ENCODE measurements at regions not wholly inside any gene's neighbourhood (a gene's known extent, or its start where the extent isn't known, plus 50 kb on each side); places are given as distances from the start of the nearest gene placed in this dataset.

GRCh38 chr21:28783641-28784185 is 209.0 kb downstream of the LTN1 start:
- TF ChIP-seq CTCF (optimal IDR thresholded peaks at IDR 0.05 in 1 of 3, IDR thresholded peaks at IDR 0.05 in 1 of 3, conservative IDR thresholded peaks at IDR 0.05 in 1 of 3; ENCODE audit: extremely low read depth in 1 of 3, insufficient read depth in 2 of 3, low read length in 3 of 3) (no peak), EZH2 (IDR thresholded peaks at IDR 0.05; ENCODE audit: low read length) (no peak)
- Histone ChIP-seq H3K9ac (ENCODE audit: control insufficient read depth, extremely low read depth, insufficient read depth, low read length) (no peak overlapping the region), H3K79me2 (ENCODE audit: control insufficient read depth, insufficient read depth, low read length) (no peaks in the 10 kb centered on the region), H3K9me3 (ENCODE audit: control insufficient read depth, low read depth, low read length) (no peaks in the 10 kb centered on the region), H3K36me3 (ENCODE audit: control insufficient read depth in 2 of 2, extremely low read depth in 1 of 2, insufficient read depth in 2 of 2, low read length in 2 of 2) (no peaks in the 10 kb centered on the region), H4K20me1 (ENCODE audit: control insufficient read depth, extremely low read depth, insufficient read depth, low read length) (no peaks in the 10 kb centered on the region), H3K4me1 (ENCODE audit: control insufficient read depth, extremely low read depth, insufficient read depth, low read length) (no peaks in the 10 kb centered on the region), H3K4me3 (ENCODE audit: control insufficient read depth in 2 of 3, extremely low read depth in 1 of 3, insufficient read depth in 2 of 3, low read depth in 1 of 3, low read length in 3 of 3) (no peak overlapping the region), H3K4me2 (ENCODE audit: control insufficient read depth, extremely low read depth, insufficient read depth, low read depth, low read length) (no peak overlapping the region), H3K9me1 (ENCODE audit: control insufficient read depth, extremely low read depth, insufficient read depth, low read length) (no peaks in the 10 kb centered on the region), H3K27ac (ENCODE audit: control insufficient read depth, insufficient read depth, low read length) (no peak overlapping the region), H2AFZ (ENCODE audit: control insufficient read depth, low read length) (no peak overlapping the region), H3K27me3 (ENCODE audit: control insufficient read depth, extremely low read depth, insufficient read depth, low read length) (no peaks in the 10 kb centered on the region)
- no peak for FAIRE-seq
- dilution Hi-C loops (cut with MboI; ENCODE audit: extremely low pct_ligation_motif_present, low sequenced_read_pairs): no loop called here
- no peak for DNase-seq (ENCODE audit: low read depth, low spot score)

- Histone ChIP-seq H2AFZ (ENCODE audit: control insufficient read depth, low read length) (no peak overlapping the region), H3K9ac (ENCODE audit: control insufficient read depth, extremely low read depth, insufficient read depth, low read length) (no peak overlapping the region), H3K27me3 (ENCODE audit: control insufficient read depth, extremely low read depth, insufficient read depth, low read length) (no peaks in the 10 kb centered on the region), H3K4me2 (ENCODE audit: control insufficient read depth, extremely low read depth, insufficient read depth, low read depth, low read length) (no peak overlapping the region), H3K4me1 (ENCODE audit: control insufficient read depth, extremely low read depth, insufficient read depth, low read length) (no peaks in the 10 kb centered on the region), H3K27ac (ENCODE audit: control insufficient read depth, insufficient read depth, low read length) (no peak overlapping the region), H3K9me3 (ENCODE audit: control insufficient read depth, low read depth, low read length) (no peaks in the 10 kb centered on the region), H3K79me2 (ENCODE audit: control insufficient read depth, insufficient read depth, low read length) (no peaks in the 10 kb centered on the region), H3K36me3 (ENCODE audit: control insufficient read depth in 2 of 2, extremely low read depth in 1 of 2, insufficient read depth in 2 of 2, low read length in 2 of 2) (no peaks in the 10 kb centered on the region), H4K20me1 (ENCODE audit: control insufficient read depth, extremely low read depth, insufficient read depth, low read length) (no peaks in the 10 kb centered on the region), H3K9me1 (ENCODE audit: control insufficient read depth, extremely low read depth, insufficient read depth, low read length) (no peaks in the 10 kb centered on the region), H3K4me3 (ENCODE audit: control insufficient read depth in 2 of 3, extremely low read depth in 1 of 3, insufficient read depth in 2 of 3, low read depth in 1 of 3, low read length in 3 of 3) (no peak overlapping the region)
- no peak for DNase-seq (ENCODE audit: low read depth, low spot score)
- dilution Hi-C loops (cut with MboI; ENCODE audit: extremely low pct_ligation_motif_present, low sequenced_read_pairs): no loop called here
- TF ChIP-seq EZH2 (IDR thresholded peaks at IDR 0.05; ENCODE audit: low read length): no peak
- peak; percentile 50 to 63 (median 62) for TF ChIP-seq CTCF (optimal IDR thresholded peaks at IDR 0.05 in 1 of 3, IDR thresholded peaks at IDR 0.05 in 1 of 3, conservative IDR thresholded peaks at IDR 0.05 in 1 of 3; ENCODE audit: extremely low read depth in 1 of 3, insufficient read depth in 2 of 3, low read length in 3 of 3)
- FAIRE-seq: no peak
Measured at GRCh38 chr21:28781602-28782276, 210.9 kb downstream of the LTN1 start.
